Body of pancreas (tissue), 4 donors: ENCODE measurements at regions not wholly inside any gene's neighbourhood (a gene's known extent, or its start where the extent isn't known, plus 50 kb on each side); places are given as distances from the start of the nearest gene placed in this dataset.

Source experiments
- CTCF ChIP-seq, 7 experiments: fragments of 450-650 bp in 4 of 7; fragments of 200-600 bp in 3 of 7; sonication (generic) in 3 of 7; IDR thresholded peaks; one replicate each; pipeline ENCODE4 v1.5.1; 2016 to 2019; ENCODE audit warnings: antibody characterized with exemption in 7 of 7
- POLR2A ChIP-seq, 3 donors: fragments of 450-650 bp; IDR thresholded peaks; one replicate each; pipeline ENCODE4 v1.6.1; 2016; ENCODE audit warnings: antibody characterized with exemption in 3 of 3, mild to moderate bottlenecking in 2 of 3

GRCh38 chr7:149616898-149617297 is 119.3 kb upstream of the ZNF746 start:
- TF ChIP-seq CTCF (IDR thresholded peaks at IDR 0.05), result no peak
- no peak for TF ChIP-seq POLR2A (IDR thresholded peaks at IDR 0.05)
